ENCODE measurements at regions not wholly inside any gene's neighbourhood (a gene's known extent, or its start where the extent isn't known, plus 50 kb on each side); places are given as distances from the start of the nearest gene placed in this dataset.

GRCh38 chr13:87376081-87376480 lies 295.1 kb upstream of the SLITRK5 start:
- no peak for DNase-seq (ENCODE audit: low read depth, low spot score)
- FAIRE-seq, result no peak
- Histone ChIP-seq H3K27ac (ENCODE audit: control insufficient read depth, insufficient read depth, low read length) (no peak overlapping the region), H3K4me3 (ENCODE audit: control insufficient read depth in 2 of 3, extremely low read depth in 1 of 3, insufficient read depth in 2 of 3, low read depth in 1 of 3, low read length in 3 of 3) (no peak overlapping the region), H3K4me2 (ENCODE audit: control insufficient read depth, extremely low read depth, insufficient read depth, low read depth, low read length) (no peak overlapping the region), H4K20me1 (ENCODE audit: control insufficient read depth, extremely low read depth, insufficient read depth, low read length) (no peaks in the 10 kb centered on the region), H3K27me3 (ENCODE audit: control insufficient read depth, extremely low read depth, insufficient read depth, low read length) (no peaks in the 10 kb centered on the region), H3K36me3 (ENCODE audit: control insufficient read depth in 2 of 2, extremely low read depth in 1 of 2, insufficient read depth in 2 of 2, low read length in 2 of 2) (no peaks in the 10 kb centered on the region), H3K9me3 (ENCODE audit: control insufficient read depth, low read depth, low read length) (no peaks in the 10 kb centered on the region), H3K4me1 (ENCODE audit: control insufficient read depth, extremely low read depth, insufficient read depth, low read length) (no peaks in the 10 kb centered on the region), H2AFZ (ENCODE audit: control insufficient read depth, low read length) (no peak overlapping the region), H3K79me2 (ENCODE audit: control insufficient read depth, insufficient read depth, low read length) (no peaks in the 10 kb centered on the region), H3K9ac (ENCODE audit: control insufficient read depth, extremely low read depth, insufficient read depth, low read length) (no peak overlapping the region), H3K9me1 (ENCODE audit: control insufficient read depth, extremely low read depth, insufficient read depth, low read length) (no peaks in the 10 kb centered on the region)
- TF ChIP-seq CTCF (optimal IDR thresholded peaks at IDR 0.05 in 1 of 3, IDR thresholded peaks at IDR 0.05 in 1 of 3, conservative IDR thresholded peaks at IDR 0.05 in 1 of 3; ENCODE audit: extremely low read depth in 1 of 3, insufficient read depth in 2 of 3, low read length in 3 of 3) (no peak), EZH2 (IDR thresholded peaks at IDR 0.05; ENCODE audit: low read length) (no peak)
- dilution Hi-C loops (cut with MboI; ENCODE audit: extremely low pct_ligation_motif_present, low sequenced_read_pairs), result no loop called here

- no peak overlapping the region for H3K4me3 ChIP-seq (ENCODE audit: control insufficient read depth in 2 of 3, extremely low read depth in 1 of 3, insufficient read depth in 2 of 3, low read depth in 1 of 3, low read length in 3 of 3)
- TF ChIP-seq CTCF (optimal IDR thresholded peaks at IDR 0.05 in 1 of 3, IDR thresholded peaks at IDR 0.05 in 1 of 3, conservative IDR thresholded peaks at IDR 0.05 in 1 of 3; ENCODE audit: extremely low read depth in 1 of 3, insufficient read depth in 2 of 3, low read length in 3 of 3), result no peak
- TF ChIP-seq EZH2 (IDR thresholded peaks at IDR 0.05; ENCODE audit: low read length), result no peak
- H3K36me3 ChIP-seq (ENCODE audit: control insufficient read depth in 2 of 2, extremely low read depth in 1 of 2, insufficient read depth in 2 of 2, low read length in 2 of 2), result no peaks in the 10 kb centered on the region
- H3K79me2 ChIP-seq (ENCODE audit: control insufficient read depth, insufficient read depth, low read length), result no peaks in the 10 kb centered on the region
- no peak overlapping the region for H3K9ac ChIP-seq (ENCODE audit: control insufficient read depth, extremely low read depth, insufficient read depth, low read length)
- no peak for FAIRE-seq
- no peaks in the 10 kb centered on the region for H4K20me1 ChIP-seq (ENCODE audit: control insufficient read depth, extremely low read depth, insufficient read depth, low read length)
- dilution Hi-C loops (cut with MboI; ENCODE audit: extremely low pct_ligation_motif_present, low sequenced_read_pairs), result no loop called here
- H3K9me1 ChIP-seq (ENCODE audit: control insufficient read depth, extremely low read depth, insufficient read depth, low read length), result no peaks in the 10 kb centered on the region
- H2AFZ ChIP-seq (ENCODE audit: control insufficient read depth, low read length), result no peak overlapping the region
- H3K4me1 ChIP-seq (ENCODE audit: control insufficient read depth, extremely low read depth, insufficient read depth, low read length), result no peaks in the 10 kb centered on the region
- no peaks in the 10 kb centered on the region for H3K9me3 ChIP-seq (ENCODE audit: control insufficient read depth, low read depth, low read length)
- no peak for DNase-seq (ENCODE audit: low read depth, low spot score)
- no peak overlapping the region for H3K27ac ChIP-seq (ENCODE audit: control insufficient read depth, insufficient read depth, low read length)
- no peak overlapping the region for H3K4me2 ChIP-seq (ENCODE audit: control insufficient read depth, extremely low read depth, insufficient read depth, low read depth, low read length)
- no peaks in the 10 kb centered on the region for H3K27me3 ChIP-seq (ENCODE audit: control insufficient read depth, extremely low read depth, insufficient read depth, low read length)
Measured at GRCh38 chr13:87384099-87384498, 287.1 kb upstream of the SLITRK5 start.
